ENCODE measurements at regions not wholly inside any gene's neighbourhood (a gene's known extent, or its start where the extent isn't known, plus 50 kb on each side); places are given as distances from the start of the nearest gene placed in this dataset.
"Not testable (repeated sequence)": the region's sequence is repeated elsewhere in the genome, so short reads cannot be mapped to it uniquely, and the experiment has no call there.

- DNase-seq, result no peak
Measured at GRCh38 chr19:28333909-28334308, 879.0 kb downstream of the UQCRFS1 start.

- no peak for DNase-seq
Measured at GRCh38 chr19:28332886-28333285, 880.1 kb downstream of the UQCRFS1 start.

DNA sequence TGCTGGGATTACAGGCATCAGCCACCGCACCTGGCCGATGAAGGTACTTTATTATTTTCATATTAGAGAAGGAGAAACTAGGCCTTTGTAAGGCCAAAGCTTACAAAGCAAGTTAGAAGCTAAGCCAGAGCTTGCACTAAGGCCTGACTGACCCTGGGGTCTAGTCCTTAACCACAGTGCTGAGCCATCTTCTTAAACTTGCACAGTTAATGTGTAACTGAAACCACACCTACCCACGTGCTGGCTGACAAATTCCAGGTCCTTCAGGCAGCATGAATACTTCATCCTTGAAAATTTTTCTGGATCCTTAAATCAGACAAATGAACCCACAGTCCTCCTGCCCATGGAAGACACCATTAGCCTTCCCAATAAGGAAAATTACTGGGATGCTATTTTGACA lies 880.6 kb downstream of the UQCRFS1 start:
- no peak for DNase-seq

GRCh38 chr19:28331596-28331995 lies 881.4 kb downstream of the UQCRFS1 start:
- DNase-seq, result no peak

- DNase-seq, result no peak
Measured at GRCh38 chr19:28330831-28331230, 882.1 kb downstream of the UQCRFS1 start.

GRCh38 chr19:28329429-28329828 lies 883.5 kb downstream of the UQCRFS1 start:
- no peak for DNase-seq

DNA sequence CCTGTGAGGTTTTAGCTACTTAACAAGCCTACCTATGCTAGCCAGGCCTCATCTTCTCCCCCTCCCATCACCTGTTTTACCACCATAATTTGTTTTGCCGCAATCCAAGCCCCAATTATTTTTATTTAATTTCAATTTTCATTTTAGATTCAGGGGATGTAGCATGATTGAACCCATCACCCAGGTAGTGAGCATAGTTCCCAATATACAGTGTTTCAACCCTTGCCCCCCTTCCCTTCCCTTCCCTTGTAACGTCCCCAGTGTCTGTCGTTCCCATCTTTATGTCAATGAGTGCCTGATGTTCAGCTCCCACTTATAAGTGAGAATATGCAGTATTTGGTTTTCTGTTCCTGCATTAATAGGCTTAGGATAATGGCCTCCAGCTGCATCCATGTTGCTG lies 885.0 kb downstream of the UQCRFS1 start:
- DNase-seq, result no peak

DNA sequence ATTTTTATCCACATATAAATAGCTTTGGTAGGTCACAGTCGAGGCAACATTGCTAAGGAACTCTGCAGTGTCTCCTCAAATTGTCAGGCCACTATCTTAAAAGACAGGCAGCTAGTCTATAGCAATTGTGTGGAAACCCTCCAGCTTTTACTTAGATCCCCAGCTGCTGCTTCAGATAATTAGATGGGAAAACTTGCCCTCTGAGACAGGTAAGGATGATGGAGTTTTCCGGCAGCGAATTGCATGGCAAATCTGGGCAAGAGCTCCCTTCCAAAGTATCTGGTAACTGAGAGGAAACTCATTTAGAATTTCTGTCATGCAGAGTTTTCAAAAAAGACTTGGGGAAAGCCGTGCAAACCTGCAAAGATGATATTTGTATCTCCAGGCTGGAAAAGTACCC lies 886.2 kb downstream of the UQCRFS1 start:
- DNase-seq, result no peak

GRCh38 chr19:28324275-28325060 lies 888.5 kb downstream of the UQCRFS1 start:
- DNase-seq, result no peak

- DNase-seq, result no peak
Measured at GRCh38 chr19:28322945-28323344, 890.0 kb downstream of the UQCRFS1 start.

GRCh38 chr19:28322491-28322890 lies 890.5 kb downstream of the UQCRFS1 start:
- DNase-seq, result no peak

DNA sequence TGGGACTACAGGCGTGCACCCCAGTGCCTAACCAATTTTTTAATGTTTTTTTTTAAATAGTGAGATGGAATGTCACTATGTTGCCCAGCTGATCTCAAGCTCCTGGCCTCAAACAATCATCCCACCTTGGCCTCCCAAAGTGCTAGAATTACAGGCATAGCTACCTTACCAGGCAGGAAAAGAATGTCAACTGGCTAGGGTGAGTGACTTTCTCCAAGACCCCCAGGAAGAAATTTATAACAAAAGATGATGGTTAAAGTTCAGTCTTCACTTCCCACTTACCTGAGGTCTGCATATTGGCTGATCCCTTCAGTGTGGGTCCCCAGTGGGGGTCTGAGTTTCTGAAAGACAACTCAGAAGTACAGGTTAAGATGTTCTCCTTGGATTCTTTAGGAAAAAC lies 893.0 kb downstream of the UQCRFS1 start:
- no peak for DNase-seq

- DNase-seq, result no peak
Measured at GRCh38 chr19:28319227-28319626, 893.7 kb downstream of the UQCRFS1 start.

- no peak for DNase-seq
Measured at GRCh38 chr19:28318469-28319179, 894.3 kb downstream of the UQCRFS1 start.

- DNase-seq, result no peak
Measured at GRCh38 chr19:28316464-28316863, 896.5 kb downstream of the UQCRFS1 start.

GRCh38 chr19:28314756-28315155 lies 898.2 kb downstream of the UQCRFS1 start:
- no peak for DNase-seq

- no peak for DNase-seq
Measured at GRCh38 chr19:28314287-28314686, 898.7 kb downstream of the UQCRFS1 start.

DNA sequence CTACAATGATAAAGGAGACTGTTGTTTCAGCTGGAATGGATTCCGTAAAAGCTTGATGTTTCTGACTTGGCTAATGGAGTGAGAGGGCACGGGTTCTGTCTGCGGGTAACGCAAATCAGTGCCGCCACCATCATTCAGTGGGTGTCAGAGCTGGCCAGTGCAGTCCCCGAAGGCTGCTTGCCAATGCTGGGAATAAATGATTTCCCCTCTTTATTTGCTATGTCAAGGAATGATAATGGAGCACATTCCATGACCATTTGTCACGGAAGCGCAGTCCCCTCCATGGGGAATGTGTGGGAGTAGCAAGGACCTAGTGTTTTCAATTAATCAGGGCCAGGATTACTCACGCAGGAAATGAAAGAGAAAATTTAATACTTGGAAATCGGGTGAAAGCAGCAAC lies 899.3 kb downstream of the UQCRFS1 start:
- DNase-seq, result no peak

- DNase-seq, result no peak
Measured at GRCh38 chr19:28312269-28312668, 900.7 kb downstream of the UQCRFS1 start.

GRCh38 chr19:28310829-28311228 lies 902.1 kb downstream of the UQCRFS1 start:
- DNase-seq, result not testable (repeated sequence)

DNA sequence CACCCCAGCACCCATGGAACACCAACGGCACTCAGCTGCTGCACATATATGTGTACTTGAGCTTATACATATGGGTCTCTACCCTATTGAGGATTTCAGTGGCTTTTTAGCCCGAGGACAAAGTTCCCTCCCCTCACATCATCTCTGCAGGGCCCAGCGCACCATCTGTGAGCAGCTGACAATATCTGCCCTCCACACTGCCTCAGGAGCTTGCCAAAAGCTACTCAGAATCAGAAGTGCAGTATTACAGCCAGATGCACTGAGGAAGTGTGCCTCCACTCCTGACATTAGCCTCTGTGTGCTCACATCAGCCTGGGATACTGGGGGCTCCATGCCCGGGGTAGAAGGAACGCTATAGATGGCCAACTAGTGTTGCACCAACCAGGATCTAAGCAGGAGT lies 903.9 kb downstream of the UQCRFS1 start:
- no peak for DNase-seq

DNA sequence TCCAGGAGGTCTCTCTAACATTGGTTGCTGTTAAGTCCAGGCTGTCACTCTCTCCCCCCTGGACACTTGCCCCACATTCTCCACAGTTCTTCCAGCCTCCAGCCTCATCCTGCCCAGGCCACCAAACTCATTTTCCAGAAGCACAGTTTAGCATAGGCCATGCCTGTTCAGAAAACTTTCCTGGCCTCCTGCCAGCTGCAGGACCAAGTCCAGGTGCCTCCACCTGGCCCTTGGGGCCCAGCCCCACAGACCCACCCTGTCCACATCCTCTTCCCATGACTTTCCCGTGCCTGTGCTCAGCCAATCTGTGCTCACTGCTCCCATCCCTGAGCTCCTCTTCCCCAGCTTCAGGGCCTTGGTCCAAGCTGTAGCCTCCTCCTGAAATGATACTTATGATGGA lies 905.0 kb downstream of the UQCRFS1 start:
- no peak for DNase-seq

DNA sequence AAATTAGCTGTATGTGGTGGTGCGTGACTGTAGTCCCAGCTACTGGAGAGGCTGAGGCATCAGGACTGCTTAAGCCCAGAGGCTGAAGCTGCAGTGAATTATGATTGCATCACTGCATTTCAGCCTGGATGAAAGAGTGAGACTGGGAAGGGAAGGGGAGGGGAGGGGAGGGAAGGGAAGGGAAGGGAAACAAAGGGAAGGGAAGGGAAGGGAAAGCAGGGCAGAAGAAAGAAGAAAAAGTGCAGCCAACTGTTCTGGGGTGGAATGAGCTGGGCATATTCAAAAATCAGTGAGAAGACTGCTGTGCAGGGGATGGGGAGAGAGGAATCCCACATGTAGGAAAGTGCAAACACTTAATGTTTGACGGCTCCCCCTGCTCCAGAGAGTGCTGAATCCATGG lies 905.5 kb downstream of the UQCRFS1 start:
- no peak for DNase-seq

GRCh38 chr19:28305513-28305912 lies 907.4 kb downstream of the UQCRFS1 start:
- DNase-seq, result no peak

- DNase-seq, result no peak
Measured at GRCh38 chr19:28303502-28303901, 909.4 kb downstream of the UQCRFS1 start.
